Urothelium cell line (cell line): ENCODE measurements at regions not wholly inside any gene's neighbourhood (a gene's known extent, or its start where the extent isn't known, plus 50 kb on each side); places are given as distances from the start of the nearest gene placed in this dataset.
A peak's percentile ranks its signal among the peaks of the same experiment; 100 is the strongest.
"Not testable (repeated sequence)": the region's sequence is repeated elsewhere in the genome, so short reads cannot be mapped to it uniquely, and the experiment has no call there.

Source experiments
- DNase-seq: peaks from one replicate; pipeline ENCODE4 v3.0.0; 2011; ENCODE audit warnings: low spot score, mixed read lengths
- FAIRE-seq: peaks from 2 replicates; lab custom pipeline; 2011; peaks lifted over from hg19 to GRCh38; lab: Jason Lieb, UNC

DNA sequence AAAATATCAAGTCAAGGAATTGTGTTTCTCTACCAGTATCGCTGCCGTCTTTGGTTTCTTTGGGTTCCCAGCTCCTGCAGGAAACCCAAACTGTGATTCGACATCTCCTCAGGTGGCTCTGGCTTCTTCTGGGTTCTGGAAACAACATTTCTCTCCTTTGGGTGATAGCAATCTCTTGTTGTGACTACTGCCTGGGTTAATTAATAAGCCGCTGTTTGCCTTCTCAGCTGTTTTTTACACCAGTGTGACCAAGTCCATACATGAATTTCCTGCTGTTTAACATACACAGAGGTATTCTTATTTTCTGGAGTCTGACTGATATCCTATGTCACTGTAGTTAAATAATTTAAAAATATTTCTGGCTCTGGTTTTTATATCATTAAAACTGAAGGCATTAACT is 112.5 kb upstream of the DCC start:
- no peak for FAIRE-seq
- no peak for DNase-seq

DNA sequence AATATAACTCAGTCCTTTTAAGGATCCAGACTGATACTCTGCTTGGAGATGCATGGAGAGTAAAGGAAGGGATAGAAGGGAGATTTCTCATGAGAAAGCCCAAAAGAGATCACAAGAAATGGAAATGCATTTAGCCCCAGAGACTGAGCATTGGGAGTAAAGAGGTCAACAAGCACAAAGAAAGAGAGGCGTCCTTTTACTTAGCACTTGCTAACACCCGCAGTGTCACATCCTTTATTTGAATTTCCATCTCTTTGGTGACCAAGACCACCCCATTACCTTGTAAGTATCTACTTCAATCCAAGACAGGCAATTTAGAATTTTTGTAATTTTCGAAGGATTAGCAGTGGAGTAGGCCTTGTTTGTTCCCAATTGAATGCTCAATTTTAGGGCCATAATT is 111.8 kb upstream of the DCC start:
- DNase-seq (no peak), FAIRE-seq (no peak)

DNA sequence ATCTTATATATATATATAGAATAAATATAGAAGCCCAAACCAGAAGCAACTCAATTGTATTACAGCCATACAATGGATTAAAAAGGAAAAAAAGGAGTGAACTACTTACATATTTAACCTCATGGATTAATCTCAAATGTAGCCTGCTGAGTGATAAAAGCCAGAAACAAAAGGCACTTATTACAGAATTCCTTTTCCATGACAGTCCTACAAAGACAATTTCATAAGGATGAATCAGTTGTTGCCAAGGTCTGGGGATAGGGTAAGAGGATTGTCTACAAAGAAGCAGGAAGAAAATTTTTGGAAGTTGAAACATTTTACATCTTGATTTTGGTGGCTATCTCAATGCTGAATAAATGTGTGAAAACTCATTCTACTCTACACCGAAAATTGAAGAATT is 103.9 kb upstream of the DCC start:
- DNase-seq (peak; percentile 8), FAIRE-seq (no peak)

DNA sequence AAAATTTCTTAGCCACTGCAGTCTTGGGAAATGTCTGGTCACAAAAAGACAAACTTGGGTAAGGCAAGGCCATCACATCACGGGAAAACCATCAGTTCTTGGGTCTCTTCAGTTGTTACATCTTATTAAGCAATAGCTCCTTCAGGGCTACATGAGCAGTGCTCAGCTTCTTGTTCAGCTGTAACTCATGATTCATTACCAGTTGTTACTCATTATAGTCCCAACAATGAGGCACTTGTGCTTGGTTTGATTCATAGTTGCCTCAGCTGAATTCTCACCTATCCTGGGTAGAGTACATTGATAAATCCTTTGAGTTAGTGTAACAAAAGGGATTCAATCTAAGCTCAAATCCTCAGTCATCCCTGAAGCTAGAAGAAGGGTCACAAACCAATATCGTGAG is 102.4 kb upstream of the DCC start:
- FAIRE-seq (no peak), DNase-seq (peak; percentile 26)

DNA sequence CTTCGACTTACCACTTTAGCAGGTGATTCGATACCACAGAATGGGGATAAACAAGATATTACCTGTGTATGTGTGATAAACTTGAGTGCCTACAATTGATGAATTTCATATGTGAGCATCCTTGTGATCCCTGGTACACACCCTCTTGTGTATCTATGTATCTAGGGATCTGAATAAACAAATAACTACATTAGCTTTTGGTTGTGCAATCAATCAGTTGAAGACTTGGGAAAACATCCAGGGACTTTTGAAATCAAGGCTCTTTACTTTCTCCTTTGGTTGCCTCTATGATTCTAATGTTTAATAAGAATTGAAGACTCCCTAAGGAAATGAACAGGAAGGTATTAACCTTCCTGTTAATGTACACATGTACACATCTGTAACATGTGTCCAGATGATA is 97.3 kb upstream of the DCC start:
- no peak for DNase-seq
- no peak for FAIRE-seq

DNA sequence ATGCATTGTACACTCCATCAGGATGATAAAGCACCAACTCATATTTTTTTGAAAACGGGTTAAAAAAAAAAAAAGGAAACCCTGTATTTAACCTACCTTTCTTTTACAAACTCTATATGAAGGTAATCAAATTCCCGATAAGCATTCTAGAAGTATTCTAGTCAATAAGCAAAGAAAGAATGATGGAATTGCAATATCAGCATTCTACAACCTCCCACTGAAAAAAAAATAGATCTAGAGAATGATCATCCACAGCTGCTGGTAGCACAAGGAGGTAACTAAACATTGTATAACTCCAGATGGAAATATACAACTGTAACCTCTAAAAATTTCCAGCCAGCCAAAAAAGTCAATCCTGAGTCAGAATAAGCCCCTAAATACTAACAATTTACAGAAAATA is 95.3 kb upstream of the DCC start:
- FAIRE-seq, result no peak
- DNase-seq, result no peak

DNA sequence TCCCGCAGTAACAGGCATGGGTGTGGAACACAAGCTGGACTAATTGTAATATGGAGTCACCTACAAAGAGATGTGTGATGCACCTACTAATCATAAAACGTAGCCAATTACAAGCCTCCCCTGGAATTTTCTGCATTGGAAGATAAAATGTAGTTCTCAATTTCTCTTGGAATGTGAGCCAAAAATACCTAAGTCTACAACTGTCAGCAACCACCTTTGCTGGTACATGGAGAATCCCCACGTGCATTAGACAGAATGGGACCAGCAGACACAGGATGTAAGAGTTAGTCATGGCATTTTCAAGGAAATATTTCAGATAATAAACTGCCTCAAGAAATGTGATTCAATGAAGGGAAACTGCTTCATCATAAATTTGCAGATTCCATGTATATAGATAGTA is 85.6 kb upstream of the DCC start:
- DNase-seq, result no peak
- FAIRE-seq, result no peak

DNA sequence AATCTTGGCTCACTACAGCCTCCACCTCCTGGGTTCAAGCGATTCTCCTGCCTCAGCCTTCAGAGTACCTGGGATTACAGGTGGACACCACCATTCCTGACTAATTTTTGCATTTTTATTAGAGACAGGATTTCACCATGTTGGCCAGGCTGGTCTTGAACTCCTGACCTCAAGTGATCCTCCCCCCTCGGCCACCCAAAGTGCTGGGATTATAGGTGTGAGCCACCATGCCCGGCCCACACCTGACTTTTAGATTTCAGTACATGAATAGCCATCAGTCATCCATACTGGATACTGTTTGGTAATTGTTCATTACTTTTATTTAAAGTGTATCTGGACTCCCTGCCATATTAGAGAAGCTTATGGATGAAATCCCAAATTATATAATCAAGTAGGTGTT is 82.6 kb upstream of the DCC start:
- not testable (repeated sequence) for FAIRE-seq, DNase-seq

DNA sequence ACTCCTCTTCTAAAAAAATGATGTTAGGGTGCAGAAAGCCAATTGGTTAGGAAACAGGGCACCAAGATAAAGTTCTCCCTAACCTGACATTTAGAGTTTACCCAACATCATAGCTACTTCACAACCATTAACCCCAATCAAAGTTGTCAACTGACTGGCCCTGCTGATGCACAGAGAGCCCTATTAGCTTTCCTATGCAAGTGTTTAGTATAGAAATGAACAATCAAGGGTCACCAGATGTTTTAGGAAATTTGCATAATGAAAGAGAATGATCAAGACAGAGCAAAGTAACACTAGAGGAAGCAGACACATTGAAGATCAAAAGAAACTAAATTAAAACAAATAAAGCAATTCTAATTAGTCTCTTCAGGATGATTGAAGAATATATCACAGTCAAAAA is 64.2 kb upstream of the DCC start:
- FAIRE-seq, result no peak
- DNase-seq, result no peak

DNA sequence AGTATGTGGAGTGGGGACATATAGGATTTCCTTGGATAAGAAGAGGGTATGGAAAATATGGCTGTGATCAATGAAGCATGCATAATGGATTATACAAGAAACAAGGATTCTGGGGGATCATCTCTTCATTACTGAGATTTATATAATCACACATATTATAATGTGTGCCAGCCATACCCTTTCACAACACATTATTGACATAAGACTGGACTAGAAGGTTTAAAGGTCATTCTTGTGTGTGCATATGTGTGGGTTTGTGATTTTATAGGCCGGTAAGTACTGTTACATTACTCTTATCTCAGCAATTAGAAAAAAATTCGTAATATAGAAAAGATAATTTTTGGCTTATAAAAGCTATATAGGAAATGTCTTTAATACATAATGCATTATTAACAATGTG is 62.2 kb upstream of the DCC start:
- FAIRE-seq (no peak), DNase-seq (no peak)

DNA sequence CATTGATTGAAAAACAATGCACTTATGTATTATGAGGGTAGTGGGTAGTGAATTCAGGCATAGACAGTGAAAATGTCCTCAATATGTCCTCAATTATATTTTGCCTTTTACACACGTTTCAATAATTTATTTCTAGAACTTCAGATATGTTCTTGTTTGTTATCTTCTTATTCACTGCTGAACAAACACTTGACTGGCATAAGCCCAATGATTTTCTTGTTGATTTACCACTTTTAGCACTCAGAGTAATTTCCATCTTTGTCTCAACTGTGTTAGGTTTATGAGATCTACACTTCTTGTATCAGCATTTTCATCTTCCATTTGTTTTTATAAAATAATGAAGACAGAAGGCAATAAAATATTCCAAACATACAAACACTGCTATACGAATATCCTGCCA is 61.8 kb upstream of the DCC start:
- no peak for DNase-seq
- FAIRE-seq, result no peak

DNA sequence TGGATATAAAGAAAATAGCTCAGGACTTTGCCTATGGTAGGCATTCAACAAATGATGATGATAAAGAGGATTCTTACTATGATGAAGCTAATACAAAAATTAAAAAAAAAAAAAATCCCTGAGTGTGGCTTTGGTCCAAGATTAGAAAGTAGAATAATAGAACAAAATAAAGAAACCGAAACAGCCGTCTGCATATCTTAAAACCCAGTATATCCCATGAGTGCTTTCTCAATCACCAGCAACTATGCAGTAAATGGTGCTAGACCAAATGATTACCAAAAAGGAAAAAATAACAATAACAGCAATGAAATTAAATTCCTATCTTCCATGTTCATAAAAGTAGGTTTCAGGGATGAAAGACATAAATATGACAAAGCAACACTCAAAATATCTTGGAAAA is 59.3 kb upstream of the DCC start:
- DNase-seq (no peak), FAIRE-seq (no peak)

DNA sequence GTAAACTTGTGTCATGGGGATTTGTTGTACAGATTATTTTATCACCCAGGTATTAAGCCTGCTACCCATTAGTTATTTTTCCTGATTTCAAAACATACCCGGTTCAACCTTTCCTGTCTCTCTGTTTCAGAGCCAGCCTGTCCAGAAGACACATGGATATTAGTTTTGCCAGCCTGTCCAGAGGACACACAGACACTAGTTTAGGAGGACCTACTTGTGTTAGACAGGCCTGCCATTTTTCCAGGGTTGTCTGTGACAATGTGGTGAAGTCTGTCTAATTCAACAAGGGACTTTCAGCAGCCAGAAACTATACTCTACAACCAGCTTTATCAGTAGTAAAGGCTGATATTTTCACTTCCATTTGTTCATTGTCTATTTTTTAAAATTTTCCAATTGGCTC is 56.1 kb upstream of the DCC start:
- FAIRE-seq (no peak), DNase-seq (no peak)

DNA sequence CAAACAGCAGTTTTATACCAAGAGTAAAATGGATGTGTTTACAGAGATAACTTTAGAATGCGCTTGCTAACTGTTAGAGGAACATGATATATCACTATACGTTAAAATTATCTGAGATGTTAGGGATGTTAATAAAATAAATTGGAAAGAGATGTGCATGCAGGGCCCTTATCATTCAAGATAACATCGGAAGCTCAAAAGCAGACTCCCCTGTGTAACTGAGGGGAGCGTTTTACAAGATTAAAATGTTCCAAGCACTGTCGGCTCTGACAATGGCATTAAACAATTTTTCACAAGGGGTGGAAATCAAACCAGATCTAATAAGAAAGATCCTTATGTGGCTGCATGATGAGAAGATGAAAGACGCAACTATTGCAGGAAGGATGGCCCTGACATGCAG is 53.3 kb upstream of the DCC start:
- no peak for DNase-seq
- no peak for FAIRE-seq

DNA sequence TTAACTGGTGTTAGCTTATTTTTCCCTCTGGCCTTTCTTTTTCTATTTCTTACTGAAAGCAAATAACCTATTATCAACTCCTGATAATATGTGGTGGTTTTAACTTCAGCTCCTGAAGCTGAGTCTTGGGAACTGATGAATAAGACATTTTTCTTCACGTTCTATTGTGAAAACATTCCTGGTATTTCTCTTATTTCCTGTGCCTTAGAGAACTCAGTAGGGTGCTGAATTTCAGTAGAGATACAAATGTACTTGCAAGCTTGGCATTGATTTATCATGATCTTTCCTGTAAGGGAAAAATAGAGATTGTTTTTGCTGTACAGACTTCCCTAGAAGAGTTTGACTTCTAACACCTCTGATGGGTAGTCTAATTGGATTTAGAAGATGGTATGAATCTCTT is 52.8 kb upstream of the DCC start:
- DNase-seq (no peak), FAIRE-seq (no peak)

DNA sequence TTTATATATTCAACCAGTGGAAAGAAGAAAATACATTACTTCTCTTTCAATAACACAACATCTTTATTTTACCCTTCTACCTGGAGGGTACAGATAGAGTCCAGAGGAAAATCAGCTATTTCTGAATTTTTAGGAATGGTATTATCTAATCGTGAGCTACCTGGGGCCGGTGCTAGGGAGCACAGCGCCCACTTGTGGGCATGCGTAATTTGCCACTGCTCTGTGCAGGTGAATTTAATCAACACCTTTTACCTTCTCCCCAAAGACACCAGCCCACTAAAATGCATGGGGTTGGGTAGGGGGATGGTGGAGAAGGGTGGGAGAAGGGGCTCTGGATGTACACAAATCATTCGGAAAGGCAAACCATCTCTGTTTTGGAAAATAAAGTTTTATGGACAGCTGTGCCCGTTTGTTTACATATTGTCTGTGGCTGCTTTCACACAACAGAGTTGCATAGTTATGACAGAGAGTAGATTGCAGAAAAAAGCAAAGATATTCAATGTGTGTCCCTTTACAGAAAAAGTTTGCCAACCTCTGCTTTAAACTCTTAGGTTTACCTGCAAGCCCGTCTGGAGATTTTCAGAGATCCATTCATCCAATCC is 51.5 kb upstream of the DCC start:
- DNase-seq (peak; percentile 18), FAIRE-seq (no peak)

DNA sequence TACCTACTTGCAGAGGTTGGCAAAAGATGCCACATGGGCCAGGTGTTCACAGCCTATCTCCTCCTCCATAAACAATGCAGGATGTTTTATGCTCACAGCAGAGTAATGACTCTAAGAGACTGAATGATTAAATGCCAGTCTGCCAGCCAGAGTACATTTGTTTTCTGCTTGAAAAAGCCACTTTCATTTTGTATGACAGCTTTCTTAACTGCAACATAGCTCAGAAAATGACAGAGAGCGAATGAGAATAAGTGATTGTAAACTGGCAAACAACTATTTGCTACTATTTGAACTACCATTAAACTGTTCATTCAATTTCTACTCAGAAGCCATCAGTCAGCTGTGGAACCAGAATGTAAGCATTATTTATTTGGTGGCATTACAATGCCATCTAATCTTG is 50.6 kb upstream of the DCC start:
- FAIRE-seq (no peak), DNase-seq (no peak)
